Thyroid gland (tissue), 4 donors: ENCODE measurements at regions not wholly inside any gene's neighbourhood (a gene's known extent, or its start where the extent isn't known, plus 50 kb on each side); places are given as distances from the start of the nearest gene placed in this dataset.

ENCODE experiments used
- CTCF ChIP-seq, 6 experiments: fragments of 200-600 bp in 3 of 6; fragments of 450-650 bp in 3 of 6; sonication (generic) in 3 of 6; IDR thresholded peaks; one replicate each; pipeline ENCODE4 v1.5.1; 2016 to 2019; ENCODE audit warnings: antibody characterized with exemption in 6 of 6, mild to moderate bottlenecking in 2 of 6, inconsistent platforms in 1 of 6, moderate library complexity in 1 of 6
- POLR2A ChIP-seq, 2 donors: fragments of 450-650 bp; IDR thresholded peaks; one replicate each; pipeline ENCODE4 v1.6.1; 2017; ENCODE audit warnings: antibody characterized with exemption in 2 of 2, mild to moderate bottlenecking in 2 of 2, moderate library complexity in 1 of 2

GRCh38 chr3:170806676-170807075 is 63.3 kb downstream of the RPL22L1 start:
- TF ChIP-seq CTCF (IDR thresholded peaks at IDR 0.05) (no peak), POLR2A (IDR thresholded peaks at IDR 0.05) (no peak)
